Right lobe of liver (tissue), 4 donors: ENCODE measurements at regions not wholly inside any gene's neighbourhood (a gene's known extent, or its start where the extent isn't known, plus 50 kb on each side); places are given as distances from the start of the nearest gene placed in this dataset.

Experiments used
- POLR2A ChIP-seq: fragments of 450-650 bp; IDR thresholded peaks from one replicate; pipeline ENCODE4 v1.6.1; 2017; ENCODE audit warnings: antibody characterized with exemption, mild to moderate bottlenecking
- TF ChIP-seq, protein P1 (sequence below), 4 donors: fragments of 200-600 bp in 3 of 4; fragments of 450-650 bp in 1 of 4; IDR thresholded peaks; one replicate each; pipeline versions ENCODE4 v1.5.1 to v1.8.0; 2016 to 2022; ENCODE audit warnings: antibody characterized with exemption in 4 of 4, mild to moderate bottlenecking in 2 of 4
- donor health status: DM: no; HTN: no; CAD: no.
- donor health status: DM: no; HTN: no; CAD: no.
- donor health status: DM: no; HTN: yes; CAD: no.

DNA sequence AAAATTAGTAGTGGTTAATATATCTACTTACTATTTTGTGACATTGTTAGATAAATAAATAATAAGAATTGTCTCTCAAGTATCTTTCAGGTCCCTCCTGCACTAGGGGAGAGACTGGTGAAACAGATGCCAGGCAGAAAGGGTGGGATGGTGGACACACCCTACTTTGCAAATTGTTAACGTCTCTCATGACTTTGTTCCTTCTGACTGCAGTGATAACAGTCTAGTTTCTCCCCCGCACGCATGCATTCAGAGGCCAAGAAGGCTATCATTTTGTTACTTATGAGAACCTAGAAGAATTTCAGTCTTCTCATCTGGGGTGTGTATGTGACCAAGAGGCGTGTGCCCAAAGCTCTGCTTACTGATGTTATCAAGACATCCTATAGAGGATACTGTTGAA lies 152.3 kb downstream of the EDN1 start:
- TF ChIP-seq, protein P1, sequence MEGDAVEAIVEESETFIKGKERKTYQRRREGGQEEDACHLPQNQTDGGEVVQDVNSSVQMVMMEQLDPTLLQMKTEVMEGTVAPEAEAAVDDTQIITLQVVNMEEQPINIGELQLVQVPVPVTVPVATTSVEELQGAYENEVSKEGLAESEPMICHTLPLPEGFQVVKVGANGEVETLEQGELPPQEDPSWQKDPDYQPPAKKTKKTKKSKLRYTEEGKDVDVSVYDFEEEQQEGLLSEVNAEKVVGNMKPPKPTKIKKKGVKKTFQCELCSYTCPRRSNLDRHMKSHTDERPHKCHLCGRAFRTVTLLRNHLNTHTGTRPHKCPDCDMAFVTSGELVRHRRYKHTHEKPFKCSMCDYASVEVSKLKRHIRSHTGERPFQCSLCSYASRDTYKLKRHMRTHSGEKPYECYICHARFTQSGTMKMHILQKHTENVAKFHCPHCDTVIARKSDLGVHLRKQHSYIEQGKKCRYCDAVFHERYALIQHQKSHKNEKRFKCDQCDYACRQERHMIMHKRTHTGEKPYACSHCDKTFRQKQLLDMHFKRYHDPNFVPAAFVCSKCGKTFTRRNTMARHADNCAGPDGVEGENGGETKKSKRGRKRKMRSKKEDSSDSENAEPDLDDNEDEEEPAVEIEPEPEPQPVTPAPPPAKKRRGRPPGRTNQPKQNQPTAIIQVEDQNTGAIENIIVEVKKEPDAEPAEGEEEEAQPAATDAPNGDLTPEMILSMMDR (IDR thresholded peaks at IDR 0.05) = no peak
- no peak for TF ChIP-seq POLR2A
